ENCODE measurements at regions not wholly inside any gene's neighbourhood (a gene's known extent, or its start where the extent isn't known, plus 50 kb on each side); places are given as distances from the start of the nearest gene placed in this dataset.

GRCh38 chrX:37910186-37910585 is 62.8 kb upstream of the DYNLT3 start:
- TF ChIP-seq FOXA2 (IDR thresholded peaks at IDR 0.05): no peak
- TF ChIP-seq, protein P1, sequence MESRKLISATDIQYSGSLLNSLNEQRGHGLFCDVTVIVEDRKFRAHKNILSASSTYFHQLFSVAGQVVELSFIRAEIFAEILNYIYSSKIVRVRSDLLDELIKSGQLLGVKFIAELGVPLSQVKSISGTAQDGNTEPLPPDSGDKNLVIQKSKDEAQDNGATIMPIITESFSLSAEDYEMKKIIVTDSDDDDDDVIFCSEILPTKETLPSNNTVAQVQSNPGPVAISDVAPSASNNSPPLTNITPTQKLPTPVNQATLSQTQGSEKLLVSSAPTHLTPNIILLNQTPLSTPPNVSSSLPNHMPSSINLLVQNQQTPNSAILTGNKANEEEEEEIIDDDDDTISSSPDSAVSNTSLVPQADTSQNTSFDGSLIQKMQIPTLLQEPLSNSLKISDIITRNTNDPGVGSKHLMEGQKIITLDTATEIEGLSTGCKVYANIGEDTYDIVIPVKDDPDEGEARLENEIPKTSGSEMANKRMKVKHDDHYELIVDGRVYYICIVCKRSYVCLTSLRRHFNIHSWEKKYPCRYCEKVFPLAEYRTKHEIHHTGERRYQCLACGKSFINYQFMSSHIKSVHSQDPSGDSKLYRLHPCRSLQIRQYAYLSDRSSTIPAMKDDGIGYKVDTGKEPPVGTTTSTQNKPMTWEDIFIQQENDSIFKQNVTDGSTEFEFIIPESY (IDR thresholded peaks at IDR 0.05): no peak
- TF ChIP-seq GABPA (IDR thresholded peaks at IDR 0.05 in 1 of 2, conservative IDR thresholded peaks at IDR 0.05 in 1 of 2): no peak
- no peak for TF ChIP-seq RAD21 (IDR thresholded peaks at IDR 0.05)
- TF ChIP-seq, protein P2, sequence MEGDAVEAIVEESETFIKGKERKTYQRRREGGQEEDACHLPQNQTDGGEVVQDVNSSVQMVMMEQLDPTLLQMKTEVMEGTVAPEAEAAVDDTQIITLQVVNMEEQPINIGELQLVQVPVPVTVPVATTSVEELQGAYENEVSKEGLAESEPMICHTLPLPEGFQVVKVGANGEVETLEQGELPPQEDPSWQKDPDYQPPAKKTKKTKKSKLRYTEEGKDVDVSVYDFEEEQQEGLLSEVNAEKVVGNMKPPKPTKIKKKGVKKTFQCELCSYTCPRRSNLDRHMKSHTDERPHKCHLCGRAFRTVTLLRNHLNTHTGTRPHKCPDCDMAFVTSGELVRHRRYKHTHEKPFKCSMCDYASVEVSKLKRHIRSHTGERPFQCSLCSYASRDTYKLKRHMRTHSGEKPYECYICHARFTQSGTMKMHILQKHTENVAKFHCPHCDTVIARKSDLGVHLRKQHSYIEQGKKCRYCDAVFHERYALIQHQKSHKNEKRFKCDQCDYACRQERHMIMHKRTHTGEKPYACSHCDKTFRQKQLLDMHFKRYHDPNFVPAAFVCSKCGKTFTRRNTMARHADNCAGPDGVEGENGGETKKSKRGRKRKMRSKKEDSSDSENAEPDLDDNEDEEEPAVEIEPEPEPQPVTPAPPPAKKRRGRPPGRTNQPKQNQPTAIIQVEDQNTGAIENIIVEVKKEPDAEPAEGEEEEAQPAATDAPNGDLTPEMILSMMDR (IDR thresholded peaks at IDR 0.05; ENCODE audit: low read depth, low read length, missing input control): no peak
- no peak for TF ChIP-seq MAX (IDR thresholded peaks at IDR 0.05)
- no peak for TF ChIP-seq HNF4A (conservative IDR thresholded peaks at IDR 0.05)
- TF ChIP-seq HNF4G (IDR thresholded peaks at IDR 0.05): no peak
- no peak for TF ChIP-seq YY1 (IDR thresholded peaks at IDR 0.05)
- no peak for TF ChIP-seq RXRA (IDR thresholded peaks at IDR 0.05)
- TF ChIP-seq EGR1 (IDR thresholded peaks at IDR 0.05; ENCODE audit: low read depth in 2 of 2): no peak
- no peak for TF ChIP-seq NR2F2 (IDR thresholded peaks at IDR 0.05)
- TF ChIP-seq FOXA1 (IDR thresholded peaks at IDR 0.05): no peak
- TF ChIP-seq SP1 (IDR thresholded peaks at IDR 0.05): no peak
- TF ChIP-seq TAF1 (conservative IDR thresholded peaks at IDR 0.05): no peak
- TF ChIP-seq JUND (IDR thresholded peaks at IDR 0.05): no peak
- no peak for TF ChIP-seq REST (IDR thresholded peaks at IDR 0.05)
- TF ChIP-seq, protein P3, sequence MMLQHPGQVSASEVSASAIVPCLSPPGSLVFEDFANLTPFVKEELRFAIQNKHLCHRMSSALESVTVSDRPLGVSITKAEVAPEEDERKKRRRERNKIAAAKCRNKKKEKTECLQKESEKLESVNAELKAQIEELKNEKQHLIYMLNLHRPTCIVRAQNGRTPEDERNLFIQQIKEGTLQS (IDR thresholded peaks at IDR 0.05): no peak

More at GRCh38 chrX:37910186-37910585, 62.8 kb upstream of the DYNLT3 start:
- H3K9ac ChIP-seq (ENCODE audit: low read depth in 1 of 2, low read length in 2 of 2): no peak overlapping the region
- 100% methylated on average over 1 of the region's 1 CpG for WGBS
- peaks cover 0 to 4% (median 0%) of the 10 kb centered on the region in 4 donors for H3K27me3 ChIP-seq (ENCODE audit: control insufficient read depth in 4 of 4, insufficient read depth in 4 of 4, low read length in 3 of 4)
- H3K9me3 ChIP-seq (ENCODE audit: control insufficient read depth in 4 of 4, low read length in 3 of 4): no peaks in the 10 kb centered on the region
- peaks cover 0 to 12% (median 5%) of the 10 kb centered on the region in 4 donors for H3K4me1 ChIP-seq (ENCODE audit: control insufficient read depth in 4 of 4, insufficient read depth in 4 of 4, low read length in 3 of 4)
- H3K4me3 ChIP-seq (ENCODE audit: low read depth in 1 of 3, low read length in 3 of 3): no peak overlapping the region
- no peaks in the 10 kb centered on the region for H3K36me3 ChIP-seq (ENCODE audit: control insufficient read depth in 4 of 4, insufficient read depth in 3 of 4, low read depth in 1 of 4, low read length in 3 of 4)
- H3K27ac ChIP-seq (ENCODE audit: low read depth in 1 of 2, low read length in 2 of 2): no peak overlapping the region
- DNase-seq (ENCODE audit: low spot score): no peak
